HepG2 (cell line): ENCODE measurements at regions not wholly inside any gene's neighbourhood (a gene's known extent, or its start where the extent isn't known, plus 50 kb on each side); places are given as distances from the start of the nearest gene placed in this dataset.

Experiments
- ATAC-seq: fragments of 200-7000 bp; cut with Tn5 transposase; 3 replicates; pipeline ENCODE4 v1.9.1; 2020; ENCODE audit warnings: mild to moderate bottlenecking, moderate library complexity
- BruUV-seq: library from RNA; stranded (reverse); fragments of 400-500 nt; replicated peaks from 2 replicates; lab custom pipeline; 2021; lab: Mats Ljungman, UMichigan
- CTCF ChIA-PET: fragments of 300-600 bp; formaldehyde crosslinking; extraction: SDS; loops from one replicate; lab custom pipeline; 2021; ENCODE audit warnings: low total read pairs, inconsistent platforms, low intra/inter-chr PET ratio; lab: Yijun Ruan, JAX
- POLR2A ChIA-PET: fragments of 350-600 bp; sonication (Branson Sonifier 250); formaldehyde crosslinking; loops from one replicate; lab custom pipeline; 2020; ENCODE audit warnings: antibody characterized with exemption, inconsistent platforms; lab: Yijun Ruan, JAX
- DNase-seq: peaks from one replicate; pipeline ENCODE4 v3.0.0-alpha.2; 2015; ENCODE audit warnings: low spot score
- FAIRE-seq: peaks from 3 replicates; lab custom pipeline; 2011; peaks lifted over from hg19 to GRCh38; lab: Jason Lieb, UNC
- H2AFZ ChIP-seq: one replicate; pipeline ENCODE4 v1.6.1; 2011; ENCODE audit warnings: low read length, inconsistent platforms
- H3K27ac ChIP-seq: fragments of 300-600 bp; 3 replicates; pipeline ENCODE4 v1.8.0; 2011; ENCODE audit warnings: mixed run types, mild to moderate bottlenecking, mixed read lengths, low read length, inconsistent platforms; ENCODE audit not compliant: insufficient read depth; ENCODE audit errors: extremely low read length
- H3K27me3 ChIP-seq, 2 experiments: fragments of 200-600 bp in 1 of 2; 2 replicates in 1 of 2; 3 replicates in 1 of 2; pipeline versions ENCODE4 v1.6.0 to v1.8.0; 2011; ENCODE audit warnings: low read length in 2 of 2, mild to moderate bottlenecking in 2 of 2, moderate library complexity in 2 of 2, inconsistent platforms in 1 of 2; ENCODE audit not compliant: insufficient read depth in 2 of 2, control insufficient read depth in 1 of 2
- H3K36me3 ChIP-seq, 2 experiments: fragments of 200-600 bp in 1 of 2; replicated peaks in 1 of 2; 2 replicates in 1 of 2; 3 replicates in 1 of 2; pipeline versions ENCODE4 v1.5.1 to v1.8.0; 2011; ENCODE audit warnings: low read length in 2 of 2, inconsistent platforms in 1 of 2; ENCODE audit not compliant: insufficient read depth in 2 of 2, control insufficient read depth in 1 of 2
- H3K4me1 ChIP-seq: 2 replicates; pipeline ENCODE4 v1.5.1; 2012; ENCODE audit warnings: low read length, inconsistent platforms; ENCODE audit not compliant: insufficient read depth
- H3K4me2 ChIP-seq: 2 replicates; pipeline ENCODE4 v1.6.0; 2011; ENCODE audit warnings: low read depth, low read length, inconsistent platforms
- H3K4me3 ChIP-seq, 3 experiments: fragments of 200-600 bp in 1 of 3; sonication (generic), shearing (Covaris generic) in 1 of 3; replicated peaks in 1 of 3; 2 replicates each; pipeline ENCODE4 v1.5.1; 2011 to 2016; ENCODE audit warnings: low read length in 3 of 3, inconsistent platforms in 2 of 3, low read depth in 2 of 3, mild to moderate bottlenecking in 2 of 3, control low read depth in 1 of 3, mixed read lengths in 1 of 3; ENCODE audit not compliant: insufficient read depth in 1 of 3
- H3K79me2 ChIP-seq: one replicate; pipeline ENCODE4 v1.6.1; 2011; ENCODE audit warnings: low read length, inconsistent platforms; ENCODE audit not compliant: insufficient read depth
- H3K9ac ChIP-seq: 2 replicates; pipeline ENCODE4 v1.6.0; 2011; ENCODE audit warnings: mild to moderate bottlenecking, low read depth, low read length, inconsistent platforms; ENCODE audit not compliant: insufficient read depth
- H3K9me3 ChIP-seq: 2 replicates; pipeline ENCODE4 v1.5.1; 2012; ENCODE audit warnings: mild to moderate bottlenecking, low read length
- H4K20me1 ChIP-seq: 2 replicates; pipeline ENCODE4 v1.6.0; 2011; ENCODE audit warnings: inconsistent platforms, mild to moderate bottlenecking, low read length, moderate library complexity; ENCODE audit not compliant: insufficient read depth
- CCAR2 ChIP-seq: fragments of 200-400 bp; formaldehyde crosslinking; optimal IDR thresholded peaks from 2 replicates; pipeline ENCODE3; 2018; ENCODE audit warnings: low read depth, mild to moderate bottlenecking, low read length, moderate library complexity
- CSRNP2 ChIP-seq: sonication (generic); formaldehyde crosslinking; conservative IDR thresholded peaks from 2 replicates; pipeline ENCODE4 v1.8.0; 2022; ENCODE audit warnings: low read depth, missing genetic modification reagents
- DNMT1 ChIP-seq: sonication (generic); formaldehyde crosslinking; IDR thresholded peaks from 2 replicates; pipeline ENCODE4 v1.5.1; 2020; ENCODE audit warnings: mild to moderate bottlenecking, missing genetic modification reagents
- FOSL2 ChIP-seq: sonication (generic); formaldehyde crosslinking; IDR thresholded peaks from 2 replicates; pipeline ENCODE4 v1.4.0; 2020; ENCODE audit warnings: missing genetic modification reagents
- TEAD3 ChIP-seq: optimal IDR thresholded peaks from 2 replicates; pipeline ENCODE3; 2016; ENCODE audit warnings: borderline replicate concordance
- ZFX ChIP-seq: sonication (generic); formaldehyde crosslinking; IDR thresholded peaks from 2 replicates; pipeline ENCODE4 v1.4.0; 2020; ENCODE audit warnings: mild to moderate bottlenecking, low read depth, missing genetic modification reagents, moderate library complexity
- WGBS: methylation state at CpG from one replicate; pipeline ENCODE4 v1.1.6; 2017; ENCODE audit warnings: low lambda C conversion rate; 5-methylcytosine and 5-hydroxymethylcytosine counted together
- in situ Hi-C: cut with HindIII; loops from 2 replicates; pipeline ENCODE4 v1.10.0; 2017; ENCODE audit warnings: low pct_unique_long_range_greater_than_20kb; ENCODE audit not compliant: extremely low pct_ligation_motif_present
- intact Hi-C: fragments of 100-400 bp; cut with micrococcal nuclease; formaldehyde crosslinking; loops from one replicate; pipeline ENCODE4 v1.10.0; 2022; ENCODE audit not compliant: unreplicated experiment

- intact Hi-C loops (no loop called here), in situ Hi-C loops (no loop called here)
- 2% methylated on average over 7 of the region's 7 CpGs for WGBS
- Histone ChIP-seq H3K4me2 (no peak overlapping the region), H3K27ac (no peak overlapping the region), H3K9me3 (no peaks in the 10 kb centered on the region), H2AFZ (no peak overlapping the region), H3K4me1 (no peaks in the 10 kb centered on the region), H4K20me1 (no peaks in the 10 kb centered on the region), H3K36me3 (no peaks in the 10 kb centered on the region), H3K4me3 (no peak overlapping the region), H3K79me2 (no peaks in the 10 kb centered on the region), H3K9ac (no peak overlapping the region), H3K27me3 (no peaks in the 10 kb centered on the region)
- BruUV-seq = no TSS peak
- ChIA-PET CTCF (no interaction called here), POLR2A (no interaction called here)
- ATAC-seq = peak; percentile 64; the same call in 2 of the 3 replicates
- peak; percentile 58 for DNase-seq
- no peak for TF ChIP-seq CCAR2
- no peak for TF ChIP-seq DNMT1 (CRISPR knock-in tag)
- TF ChIP-seq FOSL2 (CRISPR knock-in tag) = peak; percentile 83
- TF ChIP-seq TEAD3 (CRISPR knock-in tag) = peak; percentile 69
- no peak for TF ChIP-seq CSRNP2 (CRISPR knock-in tag)
- no peak for TF ChIP-seq ZFX (CRISPR knock-in tag)
- no peak for FAIRE-seq
Observed at GRCh38 chr2:55779459-55780421, 86.1 kb upstream of the PNPT1 start.
